NCI-H1105 treated with DMSO at 0.1 percent for 48 hours (cell line): ENCODE measurements at regions not wholly inside any gene's neighbourhood (a gene's known extent, or its start where the extent isn't known, plus 50 kb on each side); places are given as distances from the start of the nearest gene placed in this dataset.
"Not testable (repeated sequence)": the region's sequence is repeated elsewhere in the genome, so short reads cannot be mapped to it uniquely, and the experiment has no call there.

Experiments
- DNase-seq: peaks from one replicate; lab custom pipeline; 2025; lab: John Stamatoyannopoulos, UW

GRCh38 chr15:20089541-20089940 lies 452.1 kb downstream of the GOLGA6L6 start:
- DNase-seq, result not testable (repeated sequence)

- DNase-seq, result not testable (repeated sequence)
Observed at GRCh38 chr15:20084026-20084425, 457.6 kb downstream of the GOLGA6L6 start.

GRCh38 chr15:20074082-20074481 lies 467.5 kb downstream of the GOLGA6L6 start:
- DNase-seq, result not testable (repeated sequence)

- DNase-seq, result not testable (repeated sequence)
Observed at GRCh38 chr15:20069043-20069442, 472.6 kb downstream of the GOLGA6L6 start.

GRCh38 chr15:20066173-20066572 lies 475.4 kb downstream of the GOLGA6L6 start:
- not testable (repeated sequence) for DNase-seq

- not testable (repeated sequence) for DNase-seq
Observed at GRCh38 chr15:20065508-20065907, 476.1 kb downstream of the GOLGA6L6 start.

GRCh38 chr15:20063167-20063566 lies 478.4 kb downstream of the GOLGA6L6 start:
- DNase-seq, result not testable (repeated sequence)

- DNase-seq, result not testable (repeated sequence)
Observed at GRCh38 chr15:20060838-20061237, 480.8 kb downstream of the GOLGA6L6 start.

GRCh38 chr15:20056871-20057270 lies 484.7 kb downstream of the GOLGA6L6 start:
- not testable (repeated sequence) for DNase-seq

GRCh38 chr15:20055921-20056320 lies 485.7 kb downstream of the GOLGA6L6 start:
- not testable (repeated sequence) for DNase-seq

- DNase-seq, result not testable (repeated sequence)
Observed at GRCh38 chr15:20048189-20048588, 493.4 kb downstream of the GOLGA6L6 start.

- DNase-seq, result not testable (repeated sequence)
Observed at GRCh38 chr15:20045165-20045564, 496.4 kb downstream of the GOLGA6L6 start.

- DNase-seq, result not testable (repeated sequence)
Observed at GRCh38 chr15:20040691-20041090, 500.9 kb downstream of the GOLGA6L6 start.

- not testable (repeated sequence) for DNase-seq
Observed at GRCh38 chr15:20025040-20025439, 516.6 kb downstream of the GOLGA6L6 start.

- not testable (repeated sequence) for DNase-seq
Observed at GRCh38 chr15:20022349-20022748, 519.3 kb downstream of the GOLGA6L6 start.

- DNase-seq, result not testable (repeated sequence)
Observed at GRCh38 chr15:20021351-20021750, 520.2 kb downstream of the GOLGA6L6 start.

GRCh38 chr15:20020588-20020987 lies 521.0 kb downstream of the GOLGA6L6 start:
- not testable (repeated sequence) for DNase-seq

GRCh38 chr15:20019758-20020157 lies 521.8 kb downstream of the GOLGA6L6 start:
- DNase-seq, result not testable (repeated sequence)

GRCh38 chr15:20017581-20017980 lies 524.0 kb downstream of the GOLGA6L6 start:
- DNase-seq, result not testable (repeated sequence)

- DNase-seq, result not testable (repeated sequence)
Observed at GRCh38 chr15:20016941-20017340, 524.7 kb downstream of the GOLGA6L6 start.

GRCh38 chr15:20012837-20013236 lies 528.8 kb downstream of the GOLGA6L6 start:
- DNase-seq, result not testable (repeated sequence)

- DNase-seq, result not testable (repeated sequence)
Observed at GRCh38 chr15:20010759-20011158, 530.8 kb downstream of the GOLGA6L6 start.

GRCh38 chr15:20009619-20010018 lies 532.0 kb downstream of the GOLGA6L6 start:
- not testable (repeated sequence) for DNase-seq

GRCh38 chr15:20007338-20007737 lies 534.3 kb downstream of the GOLGA6L6 start:
- DNase-seq, result not testable (repeated sequence)
